DND-41 (cell line): ENCODE measurements at regions not wholly inside any gene's neighbourhood (a gene's known extent, or its start where the extent isn't known, plus 50 kb on each side); places are given as distances from the start of the nearest gene placed in this dataset.

Experiments used
- EZH2 ChIP-seq: IDR thresholded peaks from 3 replicates; pipeline ENCODE4 v1.6.1; 2012; ENCODE audit warnings: borderline replicate concordance, low read depth, mild to moderate bottlenecking, moderate library complexity, low read length, inconsistent platforms; ENCODE audit not compliant: severe bottlenecking
- TF ChIP-seq, protein P1 (sequence below): IDR thresholded peaks from 2 replicates; pipeline ENCODE4 v1.5.1; 2012; ENCODE audit warnings: borderline replicate concordance, low read length, moderate library complexity, mild to moderate bottlenecking; ENCODE audit not compliant: poor library complexity, severe bottlenecking; ENCODE audit errors: extremely low read depth

DNA sequence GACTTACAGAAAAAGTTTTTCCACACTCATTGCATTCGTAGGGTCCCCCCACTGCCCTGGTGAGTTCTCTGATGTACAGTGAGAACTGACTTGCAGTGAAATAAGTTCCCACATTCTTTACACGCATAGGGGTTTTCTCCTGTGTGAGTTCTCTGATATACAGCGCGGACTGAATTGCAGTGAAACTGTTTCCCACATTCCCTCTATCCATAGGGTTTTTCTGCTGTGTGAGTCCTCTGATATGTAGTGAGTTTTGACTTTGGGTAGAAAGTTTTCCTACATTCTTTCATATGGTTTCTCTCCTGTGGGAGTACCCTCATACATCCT is 147.0 kb downstream of the GLRX3 start:
- TF ChIP-seq, protein P1, sequence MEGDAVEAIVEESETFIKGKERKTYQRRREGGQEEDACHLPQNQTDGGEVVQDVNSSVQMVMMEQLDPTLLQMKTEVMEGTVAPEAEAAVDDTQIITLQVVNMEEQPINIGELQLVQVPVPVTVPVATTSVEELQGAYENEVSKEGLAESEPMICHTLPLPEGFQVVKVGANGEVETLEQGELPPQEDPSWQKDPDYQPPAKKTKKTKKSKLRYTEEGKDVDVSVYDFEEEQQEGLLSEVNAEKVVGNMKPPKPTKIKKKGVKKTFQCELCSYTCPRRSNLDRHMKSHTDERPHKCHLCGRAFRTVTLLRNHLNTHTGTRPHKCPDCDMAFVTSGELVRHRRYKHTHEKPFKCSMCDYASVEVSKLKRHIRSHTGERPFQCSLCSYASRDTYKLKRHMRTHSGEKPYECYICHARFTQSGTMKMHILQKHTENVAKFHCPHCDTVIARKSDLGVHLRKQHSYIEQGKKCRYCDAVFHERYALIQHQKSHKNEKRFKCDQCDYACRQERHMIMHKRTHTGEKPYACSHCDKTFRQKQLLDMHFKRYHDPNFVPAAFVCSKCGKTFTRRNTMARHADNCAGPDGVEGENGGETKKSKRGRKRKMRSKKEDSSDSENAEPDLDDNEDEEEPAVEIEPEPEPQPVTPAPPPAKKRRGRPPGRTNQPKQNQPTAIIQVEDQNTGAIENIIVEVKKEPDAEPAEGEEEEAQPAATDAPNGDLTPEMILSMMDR, result no peak
- TF ChIP-seq EZH2, result no peak
